Prostate gland (tissue), 2 donors: ENCODE measurements at regions not wholly inside any gene's neighbourhood (a gene's known extent, or its start where the extent isn't known, plus 50 kb on each side); places are given as distances from the start of the nearest gene placed in this dataset.

ENCODE experiments used
- DNase-seq: peaks from one replicate; pipeline ENCODE4 v3.0.0-alpha.2; 2019; ENCODE audit warnings: low spot score
- H3K27ac ChIP-seq, 2 donors: fragments of 200-600 bp; sonication (generic); 2 replicates each; pipeline ENCODE4 v1.5.1; 2017 to 2019
- H3K27me3 ChIP-seq: fragments of 200-600 bp; sonication (generic); replicated peaks from 2 replicates; pipeline ENCODE4 v1.5.1; 2019; ENCODE audit not compliant: insufficient read depth
- H3K36me3 ChIP-seq, 2 donors: fragments of 200-600 bp; sonication (generic); 1 replicate in 1 of 2; 2 replicates in 1 of 2; pipeline versions ENCODE4 v1.5.1 to v1.8.1; 2017 to 2019
- H3K4me1 ChIP-seq: fragments of 200-600 bp; sonication (generic); replicated peaks from 2 replicates; pipeline ENCODE4 v1.5.1; 2019
- H3K4me3 ChIP-seq, 2 donors: fragments of 200-600 bp; sonication (generic); 2 replicates each; pipeline ENCODE4 v1.5.1; 2017 to 2019
- H3K9me3 ChIP-seq: fragments of 200-600 bp; sonication (generic); 2 replicates; pipeline ENCODE4 v1.5.1; 2017
- POLR2A ChIP-seq: fragments of 450-650 bp; IDR thresholded peaks from one replicate; pipeline ENCODE4 v1.6.1; 2016; ENCODE audit warnings: antibody characterized with exemption, mild to moderate bottlenecking
- POLR2AphosphoS5 ChIP-seq: sonication (generic); formaldehyde crosslinking; IDR thresholded peaks from one replicate; pipeline ENCODE4 v1.6.1; 2017; ENCODE audit warnings: antibody characterized with exemption
- WGBS: methylation state at CpG from one replicate; pipeline ENCODE4 v1.1.5; 2018; 5-methylcytosine and 5-hydroxymethylcytosine counted together
- intact Hi-C: fragments of 100-400 bp; cut with DNase I; formaldehyde crosslinking; loops from one replicate; pipeline ENCODE4 v1.14.2; 2022
- TF ChIP-seq, protein P1 (sequence below), 4 experiments: fragments of 200-600 bp in 2 of 4; fragments of 450-650 bp in 2 of 4; sonication (generic) in 2 of 4; IDR thresholded peaks; 1 replicate in 3 of 4; 2 replicates in 1 of 4; pipeline ENCODE4 v1.5.1; 2016 to 2019; ENCODE audit warnings: antibody characterized with exemption in 4 of 4, mild to moderate bottlenecking in 2 of 4, moderate library complexity in 2 of 4

DNA sequence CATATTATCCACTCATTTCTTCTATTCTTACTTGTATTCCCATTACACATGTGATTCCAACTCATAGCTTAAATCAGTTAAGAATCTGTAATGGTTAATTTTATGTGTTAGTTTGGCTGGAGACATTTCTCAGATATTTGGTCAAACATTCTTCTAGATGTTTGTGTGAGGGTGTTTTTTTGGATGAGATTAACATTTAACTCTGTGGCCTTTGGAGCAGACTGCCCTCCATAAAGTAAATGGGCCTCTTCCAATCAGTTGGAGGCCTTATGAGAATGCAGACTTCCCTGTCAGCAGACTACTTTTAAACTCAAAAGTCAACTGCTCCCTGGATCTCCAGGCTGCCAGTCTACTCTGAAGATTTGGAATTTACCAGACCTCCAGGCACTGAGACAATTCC is 976.8 kb upstream of the ACVR2A start:
- intact Hi-C loops: no loop called here
- H3K4me1 ChIP-seq: no peaks in the 10 kb centered on the region
- no peaks in the 10 kb centered on the region for H3K27me3 ChIP-seq
- TF ChIP-seq POLR2AphosphoS5: no peak
- TF ChIP-seq, protein P1, sequence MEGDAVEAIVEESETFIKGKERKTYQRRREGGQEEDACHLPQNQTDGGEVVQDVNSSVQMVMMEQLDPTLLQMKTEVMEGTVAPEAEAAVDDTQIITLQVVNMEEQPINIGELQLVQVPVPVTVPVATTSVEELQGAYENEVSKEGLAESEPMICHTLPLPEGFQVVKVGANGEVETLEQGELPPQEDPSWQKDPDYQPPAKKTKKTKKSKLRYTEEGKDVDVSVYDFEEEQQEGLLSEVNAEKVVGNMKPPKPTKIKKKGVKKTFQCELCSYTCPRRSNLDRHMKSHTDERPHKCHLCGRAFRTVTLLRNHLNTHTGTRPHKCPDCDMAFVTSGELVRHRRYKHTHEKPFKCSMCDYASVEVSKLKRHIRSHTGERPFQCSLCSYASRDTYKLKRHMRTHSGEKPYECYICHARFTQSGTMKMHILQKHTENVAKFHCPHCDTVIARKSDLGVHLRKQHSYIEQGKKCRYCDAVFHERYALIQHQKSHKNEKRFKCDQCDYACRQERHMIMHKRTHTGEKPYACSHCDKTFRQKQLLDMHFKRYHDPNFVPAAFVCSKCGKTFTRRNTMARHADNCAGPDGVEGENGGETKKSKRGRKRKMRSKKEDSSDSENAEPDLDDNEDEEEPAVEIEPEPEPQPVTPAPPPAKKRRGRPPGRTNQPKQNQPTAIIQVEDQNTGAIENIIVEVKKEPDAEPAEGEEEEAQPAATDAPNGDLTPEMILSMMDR (IDR thresholded peaks at IDR 0.05): no peak
- TF ChIP-seq POLR2A: no peak
- H3K36me3 ChIP-seq: no peaks in the 10 kb centered on the region
- H3K9me3 ChIP-seq: no peaks in the 10 kb centered on the region
- no peak for DNase-seq
- H3K27ac ChIP-seq: no peak overlapping the region
- no peak overlapping the region for H3K4me3 ChIP-seq

DNA sequence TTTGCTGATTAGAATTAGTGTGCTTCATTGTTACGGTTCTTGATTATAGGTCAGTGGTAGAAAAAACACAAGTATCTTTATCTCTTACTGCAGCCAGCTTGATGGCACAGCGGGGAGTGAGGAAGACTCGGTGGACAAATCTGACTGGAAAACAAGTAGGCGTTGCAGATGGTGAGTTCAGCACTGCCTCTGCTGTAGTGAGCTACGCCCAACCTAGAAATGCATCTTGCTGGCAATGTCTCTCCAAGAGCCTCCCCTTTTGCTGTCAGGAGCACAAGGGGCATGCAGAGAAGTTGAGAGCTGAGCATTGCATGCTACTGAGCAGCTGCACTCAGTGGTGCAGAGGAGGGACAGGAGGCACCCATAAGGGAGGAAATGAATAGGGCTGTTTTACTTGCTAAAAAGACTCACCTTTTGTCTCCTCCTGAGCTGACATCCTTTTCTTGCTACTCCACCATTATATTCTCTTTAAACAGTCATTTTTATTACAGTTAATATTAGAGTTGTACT is 977.3 kb upstream of the ACVR2A start:
- Histone ChIP-seq H3K4me1 (no peaks in the 10 kb centered on the region), H3K27me3 (no peaks in the 10 kb centered on the region), H3K4me3 (no peak overlapping the region), H3K9me3 (no peaks in the 10 kb centered on the region), H3K36me3 (no peaks in the 10 kb centered on the region), H3K27ac (no peak overlapping the region)
- 92% methylated on average over 5 of the region's 5 CpGs for WGBS
- intact Hi-C loops: no loop called here
- no peak for DNase-seq
- no peak for TF ChIP-seq POLR2AphosphoS5

DNA sequence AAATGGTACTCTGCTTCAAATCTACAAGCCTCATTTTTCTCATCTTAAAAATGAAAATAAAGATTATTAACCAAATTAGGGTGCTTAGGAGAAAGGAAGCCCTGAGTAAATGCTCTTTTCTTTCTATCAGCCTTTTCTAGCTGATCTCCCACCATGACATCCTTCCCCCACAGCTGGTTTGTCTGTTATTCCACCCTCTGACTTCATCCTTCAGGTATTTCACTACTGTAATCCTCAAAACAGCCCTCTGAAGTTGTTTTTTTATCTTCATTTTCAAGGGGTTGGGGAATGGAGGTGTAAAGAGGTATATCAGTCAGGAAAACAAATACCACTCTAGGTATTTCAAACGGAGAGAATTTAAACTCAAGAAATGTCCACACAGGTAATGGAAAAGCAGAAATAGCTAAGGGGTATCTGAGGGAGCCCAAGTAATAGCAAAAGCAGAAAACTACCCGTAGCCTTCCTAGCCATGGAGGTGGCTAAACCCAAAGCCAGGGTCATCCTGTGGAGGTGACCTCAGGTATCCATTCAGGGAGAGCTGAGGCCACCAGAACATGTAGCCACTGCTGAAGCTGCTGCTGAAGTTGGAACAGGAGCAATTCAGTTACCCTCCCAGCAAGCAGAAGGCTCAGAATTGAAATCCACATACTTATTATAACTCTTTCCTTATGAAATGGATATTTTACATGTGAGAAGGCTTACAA is 990.9 kb upstream of the ACVR2A start:
- intact Hi-C loops: no loop called here
- no peaks in the 10 kb centered on the region for H3K4me1 ChIP-seq
- no peak overlapping the region for H3K27ac ChIP-seq
- no peak for TF ChIP-seq POLR2AphosphoS5
- H3K27me3 ChIP-seq: no peaks in the 10 kb centered on the region
- no peak for DNase-seq
- 86% methylated on average over 2 of the region's 2 CpGs for WGBS
- H3K4me3 ChIP-seq: no peak overlapping the region
- H3K36me3 ChIP-seq: no peaks in the 10 kb centered on the region
- H3K9me3 ChIP-seq: no peaks in the 10 kb centered on the region

DNA sequence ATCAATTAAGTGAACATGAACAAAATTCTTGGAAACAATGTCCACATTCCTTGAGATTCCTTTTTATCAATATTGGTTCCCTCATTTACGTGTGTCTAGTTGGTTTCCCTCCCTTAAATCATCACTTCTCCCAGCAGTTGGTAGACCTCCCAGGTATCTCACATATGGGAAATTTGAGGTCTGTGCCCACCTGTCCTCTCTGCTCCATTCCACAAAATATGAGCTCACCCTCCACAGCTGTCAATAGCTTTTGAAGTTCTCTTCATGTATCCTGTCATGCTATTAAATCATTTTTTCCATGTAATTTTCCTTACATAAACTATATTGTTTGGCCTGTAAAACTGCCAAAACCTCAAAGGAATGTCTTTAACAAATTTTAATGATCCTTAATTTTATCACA is 992.2 kb upstream of the ACVR2A start:
- intact Hi-C loops: no loop called here
- Histone ChIP-seq H3K9me3 (no peaks in the 10 kb centered on the region), H3K4me3 (no peak overlapping the region), H3K4me1 (no peaks in the 10 kb centered on the region), H3K36me3 (no peaks in the 10 kb centered on the region), H3K27me3 (no peaks in the 10 kb centered on the region), H3K27ac (no peak overlapping the region)
- DNase-seq: no peak
- 79% methylated on average over 1 of the region's 1 CpG for WGBS
- TF ChIP-seq POLR2AphosphoS5 (no peak), POLR2A (no peak)
- TF ChIP-seq, protein P1 (IDR thresholded peaks at IDR 0.05): no peak

DNA sequence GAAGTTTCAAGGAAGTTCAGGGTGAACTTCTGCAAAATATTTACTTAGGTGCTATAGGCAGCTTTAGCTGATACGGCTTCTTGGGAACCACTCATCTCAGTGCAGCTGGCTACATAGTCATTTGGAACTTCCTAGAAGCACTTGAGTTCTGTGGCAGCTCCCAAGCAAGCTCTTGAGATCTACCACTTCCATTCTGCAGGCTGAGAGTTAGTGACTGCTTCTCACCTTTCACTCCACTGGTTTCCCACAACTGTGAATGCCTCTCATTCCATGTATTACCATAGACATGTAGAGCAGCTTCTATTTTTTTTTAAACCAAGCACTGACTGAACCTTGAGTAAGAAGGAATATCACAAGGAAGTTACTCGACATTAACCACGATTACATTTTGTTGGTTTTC is 994.1 kb upstream of the ACVR2A start:
- intact Hi-C loops: no loop called here
- H3K27ac ChIP-seq: no peak overlapping the region
- no peaks in the 10 kb centered on the region for H3K27me3 ChIP-seq
- H3K4me3 ChIP-seq: no peak overlapping the region
- H3K36me3 ChIP-seq: no peaks in the 10 kb centered on the region
- TF ChIP-seq POLR2AphosphoS5 (no peak), POLR2A (no peak)
- TF ChIP-seq, protein P1 (IDR thresholded peaks at IDR 0.05): no peak
- H3K9me3 ChIP-seq: no peaks in the 10 kb centered on the region
- no peak for DNase-seq
- 93% methylated on average over 3 of the region's 3 CpGs for WGBS
- no peaks in the 10 kb centered on the region for H3K4me1 ChIP-seq

DNA sequence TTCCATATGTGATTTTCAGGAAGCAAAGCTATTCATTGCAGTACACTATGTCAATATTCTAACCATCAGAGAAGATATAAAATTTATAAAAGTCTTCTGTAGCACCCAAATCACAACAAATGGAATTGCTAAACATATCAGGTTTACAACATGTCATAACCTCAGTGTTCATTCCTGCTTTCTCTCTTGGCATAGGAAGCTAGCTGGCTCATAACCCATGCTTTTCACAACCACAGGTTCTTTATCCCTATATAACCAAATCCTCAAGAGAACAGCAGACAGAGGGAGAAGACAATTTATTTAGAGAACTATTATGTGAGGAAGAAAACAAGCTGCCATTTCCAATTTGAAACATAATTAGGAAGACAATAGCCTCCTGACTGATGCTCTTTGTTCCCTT is 997.0 kb upstream of the ACVR2A start:
- DNase-seq: no peak
- Histone ChIP-seq H3K36me3 (no peaks in the 10 kb centered on the region), H3K27me3 (no peaks in the 10 kb centered on the region), H3K9me3 (no peaks in the 10 kb centered on the region), H3K27ac (no peak overlapping the region), H3K4me1 (no peaks in the 10 kb centered on the region), H3K4me3 (no peak overlapping the region)
- no peak for TF ChIP-seq POLR2A
- TF ChIP-seq, protein P1 (IDR thresholded peaks at IDR 0.05): no peak
- TF ChIP-seq POLR2AphosphoS5: no peak
- intact Hi-C loops: no loop called here
